ENCODE measurements at regions not wholly inside any gene's neighbourhood (a gene's known extent, or its start where the extent isn't known, plus 50 kb on each side); places are given as distances from the start of the nearest gene placed in this dataset.
A peak's percentile ranks its signal among the peaks of the same experiment; 100 is the strongest.

DNA sequence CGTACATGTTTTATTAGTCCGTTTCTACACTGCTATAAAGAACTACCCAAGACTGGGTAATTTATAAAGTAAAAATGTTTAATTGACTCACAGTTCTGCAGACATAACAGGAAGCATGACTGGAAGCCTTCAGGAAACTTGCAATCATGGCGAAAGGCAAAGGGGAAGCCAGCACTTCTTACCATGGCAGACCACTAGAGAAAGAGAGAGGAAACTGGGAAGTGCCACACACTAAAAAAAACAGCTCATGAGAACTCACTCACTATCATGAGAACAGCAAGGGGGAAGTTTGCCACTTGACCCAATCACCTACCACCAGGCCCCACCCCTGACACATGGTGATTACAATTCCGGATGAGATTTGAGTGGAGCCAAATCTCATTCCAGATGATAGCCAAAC lies 466.2 kb downstream of the IRS1 start:
- DNase-seq (ENCODE audit: low spot score) = no peak
- H3K4me3 Mint-ChIP-seq (ENCODE audit: unreplicated experiment) = no peak overlapping the region
- no peak for TF ChIP-seq CTCF (IDR thresholded peaks at IDR 0.05; ENCODE audit: unreplicated experiment)
- H3K36me3 Mint-ChIP-seq (ENCODE audit: low read depth, unreplicated experiment) = no peaks in the 10 kb centered on the region
- peaks cover 3% of the 10 kb centered on the region for H3K4me1 Mint-ChIP-seq (ENCODE audit: unreplicated experiment)
- no peak overlapping the region for H3K27ac Mint-ChIP-seq (ENCODE audit: unreplicated experiment)
- H3K9me3 Mint-ChIP-seq (ENCODE audit: unreplicated experiment) = no peaks in the 10 kb centered on the region
- H3K27me3 Mint-ChIP-seq (ENCODE audit: unreplicated experiment) = no peaks in the 10 kb centered on the region

DNA sequence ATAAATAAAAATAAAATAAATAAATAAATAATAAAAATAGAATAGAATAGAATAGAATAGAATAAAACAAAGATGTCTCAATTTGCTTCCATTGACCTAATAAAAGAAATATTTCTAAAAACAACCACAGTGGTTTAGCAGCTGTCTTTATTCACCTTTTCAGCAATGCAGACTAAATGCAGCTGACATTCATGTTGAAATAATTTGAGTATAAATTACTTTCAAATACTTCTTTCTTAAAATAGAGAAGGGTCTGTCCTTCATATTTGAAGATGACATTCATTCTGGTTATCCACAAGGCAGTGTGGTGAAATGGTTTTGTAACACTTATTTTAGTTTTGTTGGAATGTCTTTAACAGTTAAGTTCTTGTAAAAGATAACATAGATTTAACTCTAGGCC lies 469.4 kb downstream of the IRS1 start:
- peaks cover 8% of the 10 kb centered on the region for H3K4me1 Mint-ChIP-seq (ENCODE audit: unreplicated experiment)
- no peaks in the 10 kb centered on the region for H3K36me3 Mint-ChIP-seq (ENCODE audit: low read depth, unreplicated experiment)
- no peak for TF ChIP-seq CTCF (IDR thresholded peaks at IDR 0.05; ENCODE audit: unreplicated experiment)
- no peak overlapping the region for H3K27ac Mint-ChIP-seq (ENCODE audit: unreplicated experiment)
- H3K4me3 Mint-ChIP-seq (ENCODE audit: unreplicated experiment) = no peak overlapping the region
- DNase-seq (ENCODE audit: low spot score) = no peak
- no peaks in the 10 kb centered on the region for H3K9me3 Mint-ChIP-seq (ENCODE audit: unreplicated experiment)
- no peaks in the 10 kb centered on the region for H3K27me3 Mint-ChIP-seq (ENCODE audit: unreplicated experiment)

GRCh38 chr2:226329180-226329579 lies 470.4 kb downstream of the IRS1 start:
- no peak for TF ChIP-seq CTCF (IDR thresholded peaks at IDR 0.05; ENCODE audit: unreplicated experiment)
- no peak overlapping the region for H3K4me3 Mint-ChIP-seq (ENCODE audit: unreplicated experiment)
- no peaks in the 10 kb centered on the region for H3K9me3 Mint-ChIP-seq (ENCODE audit: unreplicated experiment)
- H3K27me3 Mint-ChIP-seq (ENCODE audit: unreplicated experiment) = no peaks in the 10 kb centered on the region
- H3K4me1 Mint-ChIP-seq (ENCODE audit: unreplicated experiment) = peaks cover 14% of the 10 kb centered on the region
- no peaks in the 10 kb centered on the region for H3K36me3 Mint-ChIP-seq (ENCODE audit: low read depth, unreplicated experiment)
- DNase-seq (ENCODE audit: low spot score) = no peak
- no peak overlapping the region for H3K27ac Mint-ChIP-seq (ENCODE audit: unreplicated experiment)

DNA sequence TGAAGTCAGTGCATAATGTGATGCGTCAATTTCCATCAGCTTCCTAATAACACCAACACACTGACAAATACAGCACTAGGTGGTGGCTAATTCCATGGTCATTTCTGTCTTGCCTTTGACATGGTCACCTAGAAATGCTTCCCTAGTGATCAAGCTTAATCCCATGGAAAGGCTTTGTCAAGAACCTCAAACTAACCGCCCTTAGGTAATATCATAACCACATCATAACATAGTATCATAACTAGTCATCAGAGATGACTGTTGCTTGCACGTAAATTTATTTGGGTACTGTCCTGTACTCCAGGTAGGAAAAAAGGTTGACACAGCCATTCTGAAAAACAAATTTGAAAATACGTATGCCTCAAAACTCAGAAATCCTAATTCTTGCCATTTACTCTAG lies 471.8 kb downstream of the IRS1 start:
- H3K27ac Mint-ChIP-seq (ENCODE audit: unreplicated experiment) = no peak overlapping the region
- H3K9me3 Mint-ChIP-seq (ENCODE audit: unreplicated experiment) = no peaks in the 10 kb centered on the region
- TF ChIP-seq CTCF (IDR thresholded peaks at IDR 0.05; ENCODE audit: unreplicated experiment) = no peak
- no peak for DNase-seq (ENCODE audit: low spot score)
- H3K27me3 Mint-ChIP-seq (ENCODE audit: unreplicated experiment) = no peaks in the 10 kb centered on the region
- H3K4me3 Mint-ChIP-seq (ENCODE audit: unreplicated experiment) = no peak overlapping the region
- peaks cover 14% of the 10 kb centered on the region for H3K4me1 Mint-ChIP-seq (ENCODE audit: unreplicated experiment)
- no peaks in the 10 kb centered on the region for H3K36me3 Mint-ChIP-seq (ENCODE audit: low read depth, unreplicated experiment)

DNA sequence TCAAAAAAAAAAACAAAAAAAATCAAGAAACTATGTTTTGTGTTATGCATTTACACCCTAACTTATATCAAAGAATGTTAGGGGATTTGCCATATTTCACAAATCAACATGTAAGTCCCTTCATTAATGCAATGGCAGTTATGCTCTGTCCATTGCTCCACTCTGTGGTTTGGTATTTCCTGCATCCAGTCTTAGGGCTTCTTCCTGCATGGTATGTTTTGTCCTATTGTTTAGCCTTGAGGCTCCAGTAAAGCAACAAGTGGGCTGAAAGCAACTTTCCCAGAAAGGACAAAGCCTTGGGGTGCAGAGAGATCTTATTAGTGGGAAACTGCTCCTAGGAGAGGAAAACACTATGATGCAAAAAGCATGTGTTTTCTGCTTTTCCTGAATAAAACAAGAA lies 474.1 kb downstream of the IRS1 start:
- Mint-ChIP-seq H3K4me1 (ENCODE audit: unreplicated experiment) (peaks cover 14% of the 10 kb centered on the region), H3K27me3 (ENCODE audit: unreplicated experiment) (no peaks in the 10 kb centered on the region), H3K9me3 (ENCODE audit: unreplicated experiment) (no peaks in the 10 kb centered on the region), H3K4me3 (ENCODE audit: unreplicated experiment) (no peak overlapping the region), H3K27ac (ENCODE audit: unreplicated experiment) (peak overlapping the region; percentile 36), H3K36me3 (ENCODE audit: low read depth, unreplicated experiment) (no peaks in the 10 kb centered on the region)
- no peak for DNase-seq (ENCODE audit: low spot score)
- TF ChIP-seq CTCF (IDR thresholded peaks at IDR 0.05; ENCODE audit: unreplicated experiment) = no peak

All from endothelial cell (in vitro differentiated cells).